SK-N-SH (cell line): ENCODE measurements at regions not wholly inside any gene's neighbourhood (a gene's known extent, or its start where the extent isn't known, plus 50 kb on each side); places are given as distances from the start of the nearest gene placed in this dataset.

Source experiments
- GATA2 ChIP-seq: sonication (generic); formaldehyde crosslinking; IDR thresholded peaks from 2 replicates; pipeline ENCODE4 v1.5.0; 2020; ENCODE audit warnings: mild to moderate bottlenecking, missing genetic modification reagents
- TF ChIP-seq, protein P1 (sequence below): fragments of 200-600 bp; sonication (generic); IDR thresholded peaks from 2 replicates; pipeline ENCODE4 v1.6.1; 2017; ENCODE audit warnings: antibody characterized with exemption, mild to moderate bottlenecking, moderate library complexity
- TF ChIP-seq, protein P2 (sequence below): IDR thresholded peaks from 2 replicates; pipeline ENCODE4 v1.4.0; 2012; ENCODE audit warnings: low read depth, borderline replicate concordance
- TF ChIP-seq, protein P3 (sequence below): IDR thresholded peaks from 2 replicates; pipeline ENCODE4 v1.6.1; 2012; ENCODE audit warnings: mild to moderate bottlenecking, low read depth, low read length, moderate library complexity

DNA sequence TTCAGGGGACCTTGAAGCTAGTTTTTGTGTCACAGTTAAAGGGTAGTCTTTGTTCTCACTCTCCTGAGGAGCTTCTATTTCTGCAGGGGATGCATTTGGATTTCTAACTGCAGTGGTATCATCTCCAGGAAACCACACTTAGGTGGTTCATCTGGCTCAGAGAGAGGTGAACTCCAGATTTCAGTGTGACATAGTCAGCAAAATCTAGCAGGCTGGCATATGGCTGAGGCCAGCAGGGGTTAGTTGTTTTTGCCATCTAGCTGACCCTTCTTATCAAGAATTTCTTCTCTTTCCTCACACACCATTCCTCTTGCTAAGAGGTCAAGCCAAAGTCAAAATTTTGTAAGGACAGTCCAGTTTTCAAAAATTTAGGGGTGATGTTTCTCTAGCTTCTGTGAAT, 248.2 kb downstream of the REEP3 start:
- TF ChIP-seq, protein P1, sequence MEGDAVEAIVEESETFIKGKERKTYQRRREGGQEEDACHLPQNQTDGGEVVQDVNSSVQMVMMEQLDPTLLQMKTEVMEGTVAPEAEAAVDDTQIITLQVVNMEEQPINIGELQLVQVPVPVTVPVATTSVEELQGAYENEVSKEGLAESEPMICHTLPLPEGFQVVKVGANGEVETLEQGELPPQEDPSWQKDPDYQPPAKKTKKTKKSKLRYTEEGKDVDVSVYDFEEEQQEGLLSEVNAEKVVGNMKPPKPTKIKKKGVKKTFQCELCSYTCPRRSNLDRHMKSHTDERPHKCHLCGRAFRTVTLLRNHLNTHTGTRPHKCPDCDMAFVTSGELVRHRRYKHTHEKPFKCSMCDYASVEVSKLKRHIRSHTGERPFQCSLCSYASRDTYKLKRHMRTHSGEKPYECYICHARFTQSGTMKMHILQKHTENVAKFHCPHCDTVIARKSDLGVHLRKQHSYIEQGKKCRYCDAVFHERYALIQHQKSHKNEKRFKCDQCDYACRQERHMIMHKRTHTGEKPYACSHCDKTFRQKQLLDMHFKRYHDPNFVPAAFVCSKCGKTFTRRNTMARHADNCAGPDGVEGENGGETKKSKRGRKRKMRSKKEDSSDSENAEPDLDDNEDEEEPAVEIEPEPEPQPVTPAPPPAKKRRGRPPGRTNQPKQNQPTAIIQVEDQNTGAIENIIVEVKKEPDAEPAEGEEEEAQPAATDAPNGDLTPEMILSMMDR = no peak
- TF ChIP-seq GATA2 (CRISPR knock-in tag) = no peak
- TF ChIP-seq, protein P2, sequence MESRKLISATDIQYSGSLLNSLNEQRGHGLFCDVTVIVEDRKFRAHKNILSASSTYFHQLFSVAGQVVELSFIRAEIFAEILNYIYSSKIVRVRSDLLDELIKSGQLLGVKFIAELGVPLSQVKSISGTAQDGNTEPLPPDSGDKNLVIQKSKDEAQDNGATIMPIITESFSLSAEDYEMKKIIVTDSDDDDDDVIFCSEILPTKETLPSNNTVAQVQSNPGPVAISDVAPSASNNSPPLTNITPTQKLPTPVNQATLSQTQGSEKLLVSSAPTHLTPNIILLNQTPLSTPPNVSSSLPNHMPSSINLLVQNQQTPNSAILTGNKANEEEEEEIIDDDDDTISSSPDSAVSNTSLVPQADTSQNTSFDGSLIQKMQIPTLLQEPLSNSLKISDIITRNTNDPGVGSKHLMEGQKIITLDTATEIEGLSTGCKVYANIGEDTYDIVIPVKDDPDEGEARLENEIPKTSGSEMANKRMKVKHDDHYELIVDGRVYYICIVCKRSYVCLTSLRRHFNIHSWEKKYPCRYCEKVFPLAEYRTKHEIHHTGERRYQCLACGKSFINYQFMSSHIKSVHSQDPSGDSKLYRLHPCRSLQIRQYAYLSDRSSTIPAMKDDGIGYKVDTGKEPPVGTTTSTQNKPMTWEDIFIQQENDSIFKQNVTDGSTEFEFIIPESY = no peak
- TF ChIP-seq, protein P3, sequence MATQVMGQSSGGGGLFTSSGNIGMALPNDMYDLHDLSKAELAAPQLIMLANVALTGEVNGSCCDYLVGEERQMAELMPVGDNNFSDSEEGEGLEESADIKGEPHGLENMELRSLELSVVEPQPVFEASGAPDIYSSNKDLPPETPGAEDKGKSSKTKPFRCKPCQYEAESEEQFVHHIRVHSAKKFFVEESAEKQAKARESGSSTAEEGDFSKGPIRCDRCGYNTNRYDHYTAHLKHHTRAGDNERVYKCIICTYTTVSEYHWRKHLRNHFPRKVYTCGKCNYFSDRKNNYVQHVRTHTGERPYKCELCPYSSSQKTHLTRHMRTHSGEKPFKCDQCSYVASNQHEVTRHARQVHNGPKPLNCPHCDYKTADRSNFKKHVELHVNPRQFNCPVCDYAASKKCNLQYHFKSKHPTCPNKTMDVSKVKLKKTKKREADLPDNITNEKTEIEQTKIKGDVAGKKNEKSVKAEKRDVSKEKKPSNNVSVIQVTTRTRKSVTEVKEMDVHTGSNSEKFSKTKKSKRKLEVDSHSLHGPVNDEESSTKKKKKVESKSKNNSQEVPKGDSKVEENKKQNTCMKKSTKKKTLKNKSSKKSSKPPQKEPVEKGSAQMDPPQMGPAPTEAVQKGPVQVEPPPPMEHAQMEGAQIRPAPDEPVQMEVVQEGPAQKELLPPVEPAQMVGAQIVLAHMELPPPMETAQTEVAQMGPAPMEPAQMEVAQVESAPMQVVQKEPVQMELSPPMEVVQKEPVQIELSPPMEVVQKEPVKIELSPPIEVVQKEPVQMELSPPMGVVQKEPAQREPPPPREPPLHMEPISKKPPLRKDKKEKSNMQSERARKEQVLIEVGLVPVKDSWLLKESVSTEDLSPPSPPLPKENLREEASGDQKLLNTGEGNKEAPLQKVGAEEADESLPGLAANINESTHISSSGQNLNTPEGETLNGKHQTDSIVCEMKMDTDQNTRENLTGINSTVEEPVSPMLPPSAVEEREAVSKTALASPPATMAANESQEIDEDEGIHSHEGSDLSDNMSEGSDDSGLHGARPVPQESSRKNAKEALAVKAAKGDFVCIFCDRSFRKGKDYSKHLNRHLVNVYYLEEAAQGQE = no peak
